Fibroblast of skin of right quadriceps (primary cell): ENCODE measurements at regions not wholly inside any gene's neighbourhood (a gene's known extent, or its start where the extent isn't known, plus 50 kb on each side); places are given as distances from the start of the nearest gene placed in this dataset.
"Not testable (repeated sequence)": the region's sequence is repeated elsewhere in the genome, so short reads cannot be mapped to it uniquely, and the experiment has no call there.

Experiments
- DNase-seq: peaks from one replicate; pipeline ENCODE4 v3.0.0-alpha.2; 2013

- DNase-seq: not testable (repeated sequence)
These were observed 4092.8 kb upstream of the TPTE start for GRCh38 chr21:6428498-6429092.

- not testable (repeated sequence) for DNase-seq
These were observed 4091.5 kb upstream of the TPTE start for GRCh38 chr21:6429924-6430323.

- not testable (repeated sequence) for DNase-seq
These were observed 4088.2 kb upstream of the TPTE start for GRCh38 chr21:6433149-6433548.

GRCh38 chr21:6436205-6436604, 4085.2 kb upstream of the TPTE start:
- not testable (repeated sequence) for DNase-seq

GRCh38 chr21:6436971-6437833, 4084.2 kb upstream of the TPTE start:
- not testable (repeated sequence) for DNase-seq

GRCh38 chr21:6437834-6438187, 4083.6 kb upstream of the TPTE start:
- not testable (repeated sequence) for DNase-seq

GRCh38 chr21:6439058-6439457, 4082.3 kb upstream of the TPTE start:
- not testable (repeated sequence) for DNase-seq

GRCh38 chr21:6454648-6455340, 4066.6 kb upstream of the TPTE start:
- DNase-seq: not testable (repeated sequence)

GRCh38 chr21:6456011-6456661, 4065.2 kb upstream of the TPTE start:
- DNase-seq: not testable (repeated sequence)

GRCh38 chr21:6459761-6460160, 4061.6 kb upstream of the TPTE start:
- DNase-seq: not testable (repeated sequence)

- DNase-seq: not testable (repeated sequence)
These were observed 4060.0 kb upstream of the TPTE start for GRCh38 chr21:6461358-6461757.

GRCh38 chr21:6464419-6464818, 4057.0 kb upstream of the TPTE start:
- DNase-seq: not testable (repeated sequence)

- DNase-seq: not testable (repeated sequence)
These were observed 4055.2 kb upstream of the TPTE start for GRCh38 chr21:6466081-6466698.

GRCh38 chr21:6466707-6467106, 4054.7 kb upstream of the TPTE start:
- DNase-seq: not testable (repeated sequence)

- DNase-seq: not testable (repeated sequence)
These were observed 4054.1 kb upstream of the TPTE start for GRCh38 chr21:6467189-6467774.

- DNase-seq: not testable (repeated sequence)
These were observed 4053.5 kb upstream of the TPTE start for GRCh38 chr21:6467907-6468306.

- not testable (repeated sequence) for DNase-seq
These were observed 4053.0 kb upstream of the TPTE start for GRCh38 chr21:6468331-6468860.

- DNase-seq: not testable (repeated sequence)
These were observed 4047.0 kb upstream of the TPTE start for GRCh38 chr21:6474250-6474968.

GRCh38 chr21:6481116-6481515, 4040.3 kb upstream of the TPTE start:
- DNase-seq: not testable (repeated sequence)

- not testable (repeated sequence) for DNase-seq
These were observed 4038.8 kb upstream of the TPTE start for GRCh38 chr21:6482616-6483015.

- not testable (repeated sequence) for DNase-seq
These were observed 4037.7 kb upstream of the TPTE start for GRCh38 chr21:6483645-6484044.
